ENCODE measurements at regions not wholly inside any gene's neighbourhood (a gene's known extent, or its start where the extent isn't known, plus 50 kb on each side); places are given as distances from the start of the nearest gene placed in this dataset.

DNA sequence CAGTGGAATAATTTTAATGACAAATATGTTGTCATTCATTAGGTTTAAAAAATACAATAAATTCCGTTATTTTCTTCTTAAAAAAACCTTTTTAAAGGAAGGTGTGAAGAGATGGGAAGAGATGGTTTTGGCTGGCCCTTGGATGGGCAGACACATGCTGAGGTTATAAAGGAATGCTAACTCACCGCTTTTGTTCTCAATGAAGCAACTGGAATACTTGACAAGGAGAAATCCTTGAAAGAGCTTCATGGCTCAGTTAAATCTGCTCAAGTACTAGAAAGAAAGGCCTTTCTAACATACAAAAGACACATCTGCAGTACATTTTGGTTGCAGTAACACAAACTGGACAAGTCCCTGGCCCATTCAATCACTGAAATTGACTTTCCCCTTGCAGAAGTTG lies 158.3 kb upstream of the KCNJ16 start:
- FAIRE-seq (no peak), DNase-seq (ENCODE audit: low spot score) (no peak), ATAC-seq (no peak)
- in situ Hi-C loops (cut with HindIII; ENCODE audit: extremely low pct_ligation_motif_present, low pct_unique_long_range_greater_than_20kb) (no loop called here), intact Hi-C loops (cut with micrococcal nuclease; ENCODE audit: unreplicated experiment) (loop anchor here (5.0 kb wide), 1 partner anchor 1791 kb away; no protein-coding TSS in a partner anchor)
- Histone ChIP-seq H3K36me3 (replicated peaks in 1 of 2; ENCODE audit: control insufficient read depth in 1 of 2, insufficient read depth in 2 of 2, low read length in 2 of 2) (no peaks in the 10 kb centered on the region), H3K27me3 (ENCODE audit: control insufficient read depth in 1 of 2, insufficient read depth in 2 of 2, low read length in 2 of 2) (no peaks in the 10 kb centered on the region), H3K4me3 (replicated peaks in 1 of 3; ENCODE audit: insufficient read depth in 1 of 3, low read depth in 2 of 3, low read length in 3 of 3) (no peak overlapping the region), H4K20me1 (ENCODE audit: insufficient read depth, low read length) (no peaks in the 10 kb centered on the region), H3K9ac (ENCODE audit: insufficient read depth, low read depth, low read length) (no peak overlapping the region), H3K4me2 (ENCODE audit: low read depth, low read length) (no peak overlapping the region), H3K79me2 (ENCODE audit: insufficient read depth, low read length) (no peaks in the 10 kb centered on the region), H2AFZ (ENCODE audit: low read length) (no peak overlapping the region), H3K4me1 (ENCODE audit: insufficient read depth, low read length) (no peaks in the 10 kb centered on the region), H3K9me3 (ENCODE audit: low read length) (peaks cover 89% of the 10 kb centered on the region), H3K27ac (ENCODE audit: extremely low read length, insufficient read depth, low read length) (no peak overlapping the region)
- BruUV-seq (replicated peaks): no TSS peak
- WGBS (ENCODE audit: low lambda C conversion rate): 26% methylated on average over 2 of the region's 2 CpGs
- TF ChIP-seq ZNF879 (CRISPR knock-in tag; IDR thresholded peaks at IDR 0.05): no peak
- TF ChIP-seq ETV6 (CRISPR knock-in tag; conservative IDR thresholded peaks at IDR 0.05): no peak
- TF ChIP-seq, protein P1, sequence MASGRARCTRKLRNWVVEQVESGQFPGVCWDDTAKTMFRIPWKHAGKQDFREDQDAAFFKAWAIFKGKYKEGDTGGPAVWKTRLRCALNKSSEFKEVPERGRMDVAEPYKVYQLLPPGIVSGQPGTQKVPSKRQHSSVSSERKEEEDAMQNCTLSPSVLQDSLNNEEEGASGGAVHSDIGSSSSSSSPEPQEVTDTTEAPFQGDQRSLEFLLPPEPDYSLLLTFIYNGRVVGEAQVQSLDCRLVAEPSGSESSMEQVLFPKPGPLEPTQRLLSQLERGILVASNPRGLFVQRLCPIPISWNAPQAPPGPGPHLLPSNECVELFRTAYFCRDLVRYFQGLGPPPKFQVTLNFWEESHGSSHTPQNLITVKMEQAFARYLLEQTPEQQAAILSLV (CRISPR knock-in tag; IDR thresholded peaks at IDR 0.05; ENCODE audit: borderline replicate concordance): no peak
- no peak for TF ChIP-seq ZBTB42 (CRISPR knock-in tag; IDR thresholded peaks at IDR 0.05)
- no peak for TF ChIP-seq ZNF780A (CRISPR knock-in tag; IDR thresholded peaks at IDR 0.05)
- TF ChIP-seq, protein P2, sequence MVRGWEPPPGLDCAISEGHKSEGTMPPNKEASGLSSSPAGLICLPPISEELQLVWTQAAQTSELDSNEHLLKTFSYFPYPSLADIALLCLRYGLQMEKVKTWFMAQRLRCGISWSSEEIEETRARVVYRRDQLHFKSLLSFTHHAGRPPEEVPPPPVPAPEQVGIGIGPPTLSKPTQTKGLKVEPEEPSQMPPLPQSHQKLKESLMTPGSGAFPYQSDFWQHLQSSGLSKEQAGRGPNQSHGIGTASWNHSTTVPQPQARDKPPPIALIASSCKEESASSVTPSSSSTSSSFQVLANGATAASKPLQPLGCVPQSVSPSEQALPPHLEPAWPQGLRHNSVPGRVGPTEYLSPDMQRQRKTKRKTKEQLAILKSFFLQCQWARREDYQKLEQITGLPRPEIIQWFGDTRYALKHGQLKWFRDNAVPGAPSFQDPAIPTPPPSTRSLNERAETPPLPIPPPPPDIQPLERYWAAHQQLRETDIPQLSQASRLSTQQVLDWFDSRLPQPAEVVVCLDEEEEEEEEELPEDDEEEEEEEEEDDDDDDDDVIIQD (CRISPR knock-in tag; IDR thresholded peaks at IDR 0.05; ENCODE audit: low read depth): no peak
- TF ChIP-seq, protein P3, sequence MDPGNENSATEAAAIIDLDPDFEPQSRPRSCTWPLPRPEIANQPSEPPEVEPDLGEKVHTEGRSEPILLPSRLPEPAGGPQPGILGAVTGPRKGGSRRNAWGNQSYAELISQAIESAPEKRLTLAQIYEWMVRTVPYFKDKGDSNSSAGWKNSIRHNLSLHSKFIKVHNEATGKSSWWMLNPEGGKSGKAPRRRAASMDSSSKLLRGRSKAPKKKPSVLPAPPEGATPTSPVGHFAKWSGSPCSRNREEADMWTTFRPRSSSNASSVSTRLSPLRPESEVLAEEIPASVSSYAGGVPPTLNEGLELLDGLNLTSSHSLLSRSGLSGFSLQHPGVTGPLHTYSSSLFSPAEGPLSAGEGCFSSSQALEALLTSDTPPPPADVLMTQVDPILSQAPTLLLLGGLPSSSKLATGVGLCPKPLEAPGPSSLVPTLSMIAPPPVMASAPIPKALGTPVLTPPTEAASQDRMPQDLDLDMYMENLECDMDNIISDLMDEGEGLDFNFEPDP (CRISPR knock-in tag; conservative IDR thresholded peaks at IDR 0.05): no peak
- no peak for TF ChIP-seq PCBP1 (IDR thresholded peaks at IDR 0.05; ENCODE audit: borderline replicate concordance, low read depth, low read length)
- TF ChIP-seq, protein P4, sequence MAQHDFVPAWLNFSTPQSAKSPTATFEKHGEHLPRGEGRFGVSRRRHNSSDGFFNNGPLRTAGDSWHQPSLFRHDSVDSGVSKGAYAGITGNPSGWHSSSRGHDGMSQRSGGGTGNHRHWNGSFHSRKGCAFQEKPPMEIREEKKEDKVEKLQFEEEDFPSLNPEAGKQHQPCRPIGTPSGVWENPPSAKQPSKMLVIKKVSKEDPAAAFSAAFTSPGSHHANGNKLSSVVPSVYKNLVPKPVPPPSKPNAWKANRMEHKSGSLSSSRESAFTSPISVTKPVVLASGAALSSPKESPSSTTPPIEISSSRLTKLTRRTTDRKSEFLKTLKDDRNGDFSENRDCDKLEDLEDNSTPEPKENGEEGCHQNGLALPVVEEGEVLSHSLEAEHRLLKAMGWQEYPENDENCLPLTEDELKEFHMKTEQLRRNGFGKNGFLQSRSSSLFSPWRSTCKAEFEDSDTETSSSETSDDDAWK (CRISPR knock-in tag; IDR thresholded peaks at IDR 0.05): no peak
- ChIA-PET POLR2A (no interaction called here), CTCF (ENCODE audit: low intra/inter-chr PET ratio, low total read pairs) (no interaction called here)

Data from HepG2 (cell line).